IMR-90 (cell line): ENCODE measurements at regions not wholly inside any gene's neighbourhood (a gene's known extent, or its start where the extent isn't known, plus 50 kb on each side); places are given as distances from the start of the nearest gene placed in this dataset.

Source experiments
- ATAC-seq: fragments of 200-7000 bp; cut with Tn5 transposase; 2 replicates; pipeline ENCODE4 v1.9.1; 2020; ENCODE audit warnings: low read depth, mild to moderate bottlenecking, moderate library complexity
- BruUV-seq: library from RNA; stranded (reverse); fragments of 400-500 nt; replicated peaks from 2 replicates; lab custom pipeline; 2021; lab: Mats Ljungman, UMichigan
- CTCF ChIA-PET: fragments of 300-600 bp; formaldehyde crosslinking; extraction: SDS; loops from one replicate; lab custom pipeline; 2021; ENCODE audit warnings: antibody characterized with exemption; lab: Yijun Ruan, JAX
- POLR2A ChIA-PET: fragments of 300-600 bp; sonication (Branson Sonifier 250); formaldehyde crosslinking; loops from one replicate; lab custom pipeline; 2022; ENCODE audit warnings: antibody characterized with exemption; ENCODE audit not compliant: unreplicated experiment; lab: Charles Lee
- DNase-seq: peaks from one replicate; pipeline ENCODE4 v3.0.0; 2013
- H2AFZ ChIP-seq: replicated peaks from 2 replicates; pipeline ENCODE3; 2013; ENCODE audit warnings: low read length, mild to moderate bottlenecking; ENCODE audit not compliant: poor library complexity
- H2AK5ac ChIP-seq: 2 replicates; pipeline ENCODE4 v1.6.1; 2013; ENCODE audit warnings: low read depth, low read length, inconsistent platforms
- H2AK9ac ChIP-seq: replicated peaks from 2 replicates; pipeline ENCODE3; 2013; ENCODE audit warnings: mild to moderate bottlenecking, low read depth, low read length, moderate library complexity; ENCODE audit not compliant: poor library complexity
- H2BK120ac ChIP-seq: 2 replicates; pipeline ENCODE4 v1.6.1; 2013; ENCODE audit warnings: low read depth, low read length, inconsistent platforms
- H2BK15ac ChIP-seq: 3 replicates; pipeline ENCODE4 v1.6.1; 2013; ENCODE audit warnings: low read depth, low read length, inconsistent platforms
- H2BK20ac ChIP-seq: 2 replicates; pipeline ENCODE4 v1.6.1; 2013; ENCODE audit warnings: low read depth, mild to moderate bottlenecking, inconsistent platforms, low read length, moderate library complexity
- H2BK5ac ChIP-seq: 2 replicates; pipeline ENCODE4 v1.6.1; 2013; ENCODE audit warnings: mild to moderate bottlenecking, low read depth, low read length, inconsistent platforms; ENCODE audit not compliant: poor library complexity, severe bottlenecking
- H3K14ac ChIP-seq: replicated peaks from 2 replicates; pipeline ENCODE4 v1.6.1; 2013; ENCODE audit warnings: low read depth, low read length, inconsistent platforms
- H3K18ac ChIP-seq: 2 replicates; pipeline ENCODE4 v1.6.1; 2013; ENCODE audit warnings: low read depth, low read length, control low read depth
- H3K23ac ChIP-seq: 2 replicates; pipeline ENCODE4 v1.6.1; 2013; ENCODE audit warnings: low read depth, low read length, inconsistent platforms
- H3K27ac ChIP-seq: 2 replicates; pipeline ENCODE4 v1.5.1; 2013; ENCODE audit warnings: mild to moderate bottlenecking, control low read depth, low read length; ENCODE audit not compliant: insufficient read depth
- H3K27me3 ChIP-seq: 2 replicates; pipeline ENCODE4 v1.6.1; 2013; ENCODE audit warnings: low read length; ENCODE audit not compliant: control insufficient read depth, insufficient read depth
- H3K36me3 ChIP-seq: 2 replicates; pipeline ENCODE4 v1.6.1; 2013; ENCODE audit warnings: low read length, mixed read lengths; ENCODE audit not compliant: control insufficient read depth, insufficient read depth
- H3K4ac ChIP-seq: 2 replicates; pipeline ENCODE4 v1.6.1; 2013; ENCODE audit warnings: low read depth, low read length, inconsistent platforms
- H3K4me1 ChIP-seq: 2 replicates; pipeline ENCODE4 v1.6.1; 2013; ENCODE audit warnings: low read length, mixed read lengths; ENCODE audit not compliant: control insufficient read depth, insufficient read depth
- H3K4me2 ChIP-seq: 2 replicates; pipeline ENCODE4 v1.6.1; 2013; ENCODE audit warnings: low read depth, mild to moderate bottlenecking, control low read depth, low read length, moderate library complexity
- H3K4me3 ChIP-seq: 2 replicates; pipeline ENCODE4 v1.5.1; 2013; ENCODE audit warnings: low read depth, mild to moderate bottlenecking, control low read depth, low read length, moderate library complexity; ENCODE audit not compliant: insufficient read depth
- H3K56ac ChIP-seq: 2 replicates; pipeline ENCODE4 v1.6.1; 2013; ENCODE audit warnings: low read length, inconsistent platforms; ENCODE audit not compliant: insufficient read depth; ENCODE audit errors: extremely low read depth
- H3K79me1 ChIP-seq, 2 experiments: 2 replicates each; pipeline ENCODE4 v1.6.1; 2013; ENCODE audit warnings: low read length in 2 of 2, inconsistent platforms in 1 of 2, low read depth in 1 of 2
- H3K9ac ChIP-seq: 2 replicates; pipeline ENCODE4 v1.6.1; 2013; ENCODE audit warnings: low read depth, low read length, control low read depth
- H3K9me1 ChIP-seq: 2 replicates; pipeline ENCODE4 v1.6.1; 2013; ENCODE audit warnings: low read length, inconsistent platforms; ENCODE audit not compliant: insufficient read depth
- H3K9me3 ChIP-seq: 2 replicates; pipeline ENCODE4 v1.6.1; 2013; ENCODE audit warnings: low read length; ENCODE audit not compliant: control insufficient read depth, insufficient read depth
- H4K20me1 ChIP-seq: 2 replicates; pipeline ENCODE4 v1.6.1; 2013; ENCODE audit warnings: low read length, inconsistent platforms; ENCODE audit not compliant: insufficient read depth
- H4K5ac ChIP-seq: 2 replicates; pipeline ENCODE4 v1.6.1; 2013; ENCODE audit warnings: mild to moderate bottlenecking, low read depth, low read length, control low read depth
- H4K8ac ChIP-seq, 2 experiments: 2 replicates each; pipeline ENCODE4 v1.6.1; 2013; ENCODE audit warnings: low read depth in 2 of 2, low read length in 2 of 2, control low read depth in 1 of 2, inconsistent platforms in 1 of 2
- H4K91ac ChIP-seq: 2 replicates; pipeline ENCODE4 v1.6.1; 2013; ENCODE audit warnings: low read depth, low read length, inconsistent platforms; ENCODE audit not compliant: insufficient read depth
- BHLHE40 ChIP-seq: fragments of 150-350 bp; IDR thresholded peaks from 2 replicates; pipeline ENCODE4 v1.6.1; 2016; ENCODE audit warnings: mild to moderate bottlenecking, low read depth, low read length
- CEBPB ChIP-seq: IDR thresholded peaks from 2 replicates; pipeline ENCODE4 v1.6.1; 2012; ENCODE audit warnings: low read depth, low read length, improper control_type of control experiment
- CHD1 ChIP-seq: IDR thresholded peaks from 2 replicates; pipeline ENCODE4 v1.6.1; 2012; ENCODE audit warnings: low read depth, low read length, improper control_type of control experiment
- CTCF ChIP-seq: conservative IDR thresholded peaks from 2 replicates; pipeline ENCODE4 v1.5.1; 2012; ENCODE audit warnings: mild to moderate bottlenecking, low read depth, low read length, improper control_type of control experiment
- ELK1 ChIP-seq: fragments of 150-350 bp; IDR thresholded peaks from 2 replicates; pipeline ENCODE4 v1.6.1; 2016; ENCODE audit warnings: low read depth, mild to moderate bottlenecking, low read length, moderate library complexity, borderline replicate concordance
- FOS ChIP-seq: fragments of 150-350 bp; IDR thresholded peaks from 2 replicates; pipeline ENCODE4 v1.6.1; 2016; ENCODE audit warnings: low read depth, low read length
- MAFK ChIP-seq: IDR thresholded peaks from 2 replicates; pipeline ENCODE4 v1.6.1; 2012; ENCODE audit warnings: low read depth, low read length, improper control_type of control experiment
- MAZ ChIP-seq: IDR thresholded peaks from 2 replicates; pipeline ENCODE4 v1.6.1; 2012; ENCODE audit warnings: low read depth, mild to moderate bottlenecking, low read length, improper control_type of control experiment, moderate library complexity, borderline replicate concordance
- MXI1 ChIP-seq: IDR thresholded peaks from 2 replicates; pipeline ENCODE4 v1.6.1; 2012; ENCODE audit warnings: low read depth, mild to moderate bottlenecking, low read length, moderate library complexity, borderline replicate concordance
- NFE2L2 ChIP-seq: fragments of 150-350 bp; IDR thresholded peaks from 2 replicates; pipeline ENCODE4 v1.6.1; 2016; ENCODE audit warnings: low read depth, mild to moderate bottlenecking, low read length
- POLR2A ChIP-seq: IDR thresholded peaks from 2 replicates; pipeline ENCODE4 v1.6.1; 2012; ENCODE audit warnings: mild to moderate bottlenecking, low read depth, low read length
- RAD21 ChIP-seq: IDR thresholded peaks from 2 replicates; pipeline ENCODE4 v1.6.1; 2012; ENCODE audit warnings: low read length, improper control_type of control experiment
- RCOR1 ChIP-seq: IDR thresholded peaks from 2 replicates; pipeline ENCODE4 v1.6.1; 2012; ENCODE audit warnings: mild to moderate bottlenecking, low read length, improper control_type of control experiment; ENCODE audit not compliant: insufficient replicate concordance
- RFX5 ChIP-seq: IDR thresholded peaks from 2 replicates; pipeline ENCODE4 v1.8.0; 2012; ENCODE audit warnings: low read depth, mild to moderate bottlenecking, low read length, moderate library complexity
- SMC3 ChIP-seq: fragments of 150-350 bp; IDR thresholded peaks from 2 replicates; pipeline ENCODE4 v1.6.1; 2016; ENCODE audit warnings: low read depth, mild to moderate bottlenecking, antibody characterized with exemption, low read length, moderate library complexity
- USF2 ChIP-seq: fragments of 150-350 bp; IDR thresholded peaks from 2 replicates; pipeline ENCODE4 v1.6.1; 2017; ENCODE audit warnings: mild to moderate bottlenecking, antibody characterized with exemption, low read length, low read depth
- WGBS, 2 experiments: methylation state at CpG; one replicate each; pipeline versions ENCODE4 v1.1.5 to v1.1.7; 2013; ENCODE audit warnings: missing lambda C conversion rate in 2 of 2; ENCODE audit not compliant: insufficient read length in 1 of 2; ENCODE audit errors: extremely low coverage in 2 of 2; 5-methylcytosine and 5-hydroxymethylcytosine counted together
- dilution Hi-C: fragments of 300-500 bp; cut with HindIII; formaldehyde crosslinking; loops from one replicate; pipeline ENCODE4 v1.14.3; 2018; ENCODE audit warnings: low sequenced_read_pairs; ENCODE audit not compliant: unreplicated experiment
- in situ Hi-C: fragments of 300-500 bp; cut with MboI; formaldehyde crosslinking; loops from 3 replicates; pipeline ENCODE4 v1.14.3; 2019; ENCODE audit warnings: low sequenced_read_pairs, inconsistent platforms, mixed read lengths
- intact Hi-C: fragments of 100-400 bp; cut with micrococcal nuclease; formaldehyde crosslinking; loops from 2 replicates; pipeline ENCODE4 v1.10.0; 2022

- no peak overlapping the region for H2BK5ac ChIP-seq
- in situ Hi-C loops: no loop called here
- H3K36me3 ChIP-seq: no peaks in the 10 kb centered on the region
- H3K9me3 ChIP-seq: no peaks in the 10 kb centered on the region
- no peak overlapping the region for H2BK20ac ChIP-seq
- no peaks in the 10 kb centered on the region for H3K9me1 ChIP-seq
- H2AFZ ChIP-seq: no peak overlapping the region
- intact Hi-C loops: no loop called here
- dilution Hi-C loops: no loop called here
- ChIA-PET POLR2A (no interaction called here), CTCF (no interaction called here)
- no peaks in the 10 kb centered on the region for H3K4me1 ChIP-seq
- H3K56ac ChIP-seq: no peak overlapping the region
- no peak overlapping the region for H2AK9ac ChIP-seq
- no peak overlapping the region for H3K4me3 ChIP-seq
- no peak overlapping the region for H2BK120ac ChIP-seq
- WGBS, 2 experiments: 92% methylated on average over 3 of the region's 5 CpGs; no CpG with 5 or more reads in 1 of the 2 experiments
- TF ChIP-seq NFE2L2 (no peak), ELK1 (no peak), CHD1 (no peak), SMC3 (no peak), FOS (no peak), POLR2A (no peak), USF2 (no peak), BHLHE40 (no peak), CEBPB (no peak), MAZ (no peak), RCOR1 (no peak), MAFK (no peak), MXI1 (no peak), RAD21 (no peak), RFX5 (no peak), CTCF (no peak)
- H2AK5ac ChIP-seq: no peak overlapping the region
- no peak overlapping the region for H3K23ac ChIP-seq
- no peak overlapping the region for H2BK15ac ChIP-seq
- no peaks in the 10 kb centered on the region for H4K20me1 ChIP-seq
- no peak overlapping the region for H3K27ac ChIP-seq
- no peak overlapping the region for H3K4me2 ChIP-seq
- H3K18ac ChIP-seq: no peak overlapping the region
- H3K79me1 ChIP-seq: no peaks in the 10 kb centered on the region
- no peak overlapping the region for H4K5ac ChIP-seq
- no peak overlapping the region for H4K8ac ChIP-seq
- no peak overlapping the region for H3K4ac ChIP-seq
- no peak overlapping the region for H4K91ac ChIP-seq
- BruUV-seq: no TSS peak
- H3K27me3 ChIP-seq: no peaks in the 10 kb centered on the region
- no peak for DNase-seq
- no peak overlapping the region for H3K14ac ChIP-seq
- H3K9ac ChIP-seq: no peak overlapping the region
- no peak for ATAC-seq
Measured at GRCh38 chr1:227397354-227397978, 79.2 kb upstream of the CDC42BPA start.
